NCI-H1092 treated with DMSO at 0.1 percent for 48 hours (cell line): ENCODE measurements at regions not wholly inside any gene's neighbourhood (a gene's known extent, or its start where the extent isn't known, plus 50 kb on each side); places are given as distances from the start of the nearest gene placed in this dataset.

Experiments used
- DNase-seq: peaks from one replicate; lab custom pipeline; 2025; lab: John Stamatoyannopoulos, UW

GRCh38 chr10:20978617-20979016, 81.5 kb upstream of the NEBL start:
- DNase-seq: no peak

- DNase-seq: no peak
Measured at GRCh38 chr10:20977300-20977699, 80.2 kb upstream of the NEBL start.

- no peak for DNase-seq
Measured at GRCh38 chr10:20976891-20977290, 79.8 kb upstream of the NEBL start.

GRCh38 chr10:20976390-20976789, 79.3 kb upstream of the NEBL start:
- DNase-seq: no peak

GRCh38 chr10:20975236-20975635, 78.1 kb upstream of the NEBL start:
- no peak for DNase-seq

- no peak for DNase-seq
Measured at GRCh38 chr10:20972925-20973324, 75.8 kb upstream of the NEBL start.

- DNase-seq: no peak
Measured at GRCh38 chr10:20971901-20972300, 74.8 kb upstream of the NEBL start.

- DNase-seq: no peak
Measured at GRCh38 chr10:20970708-20971107, 73.6 kb upstream of the NEBL start.

- DNase-seq: no peak
Measured at GRCh38 chr10:20970044-20970443, 72.9 kb upstream of the NEBL start.

GRCh38 chr10:20966426-20966825, 69.3 kb upstream of the NEBL start:
- DNase-seq: no peak

GRCh38 chr10:20963721-20964595, 66.8 kb upstream of the NEBL start:
- DNase-seq: no peak

GRCh38 chr10:20963056-20963455, 65.9 kb upstream of the NEBL start:
- no peak for DNase-seq

- DNase-seq: no peak
Measured at GRCh38 chr10:20962165-20962564, 65.1 kb upstream of the NEBL start.

GRCh38 chr10:20959242-20959641, 62.1 kb upstream of the NEBL start:
- DNase-seq: no peak

- DNase-seq: no peak
Measured at GRCh38 chr10:20958764-20959163, 61.7 kb upstream of the NEBL start.

- DNase-seq: no peak
Measured at GRCh38 chr10:20958225-20958624, 61.1 kb upstream of the NEBL start.

- DNase-seq: no peak
Measured at GRCh38 chr10:20957744-20958143, 60.6 kb upstream of the NEBL start.

GRCh38 chr10:20956843-20957242, 59.7 kb upstream of the NEBL start:
- DNase-seq: no peak

GRCh38 chr10:20955355-20955893, 58.3 kb upstream of the NEBL start:
- DNase-seq: no peak

GRCh38 chr10:20954519-20954918, 57.4 kb upstream of the NEBL start:
- no peak for DNase-seq

GRCh38 chr10:20953120-20953519, 56.0 kb upstream of the NEBL start:
- no peak for DNase-seq

- DNase-seq: no peak
Measured at GRCh38 chr10:20949967-20950366, 52.9 kb upstream of the NEBL start.

- DNase-seq: no peak
Measured at GRCh38 chr10:20948686-20949327, 51.7 kb upstream of the NEBL start.
